Stimulated activated CD4-positive, alpha-beta T cell treated with anti-CD3 and anti-CD28 coated beads, Interleukin-15, amount 100 ng/mL, for 24 hours (primary cell): ENCODE measurements at regions not wholly inside any gene's neighbourhood (a gene's known extent, or its start where the extent isn't known, plus 50 kb on each side); places are given as distances from the start of the nearest gene placed in this dataset.

Source experiments
- DNase-seq: peaks from one replicate; pipeline ENCODE4 v3.0.0-alpha.2; 2020

DNA sequence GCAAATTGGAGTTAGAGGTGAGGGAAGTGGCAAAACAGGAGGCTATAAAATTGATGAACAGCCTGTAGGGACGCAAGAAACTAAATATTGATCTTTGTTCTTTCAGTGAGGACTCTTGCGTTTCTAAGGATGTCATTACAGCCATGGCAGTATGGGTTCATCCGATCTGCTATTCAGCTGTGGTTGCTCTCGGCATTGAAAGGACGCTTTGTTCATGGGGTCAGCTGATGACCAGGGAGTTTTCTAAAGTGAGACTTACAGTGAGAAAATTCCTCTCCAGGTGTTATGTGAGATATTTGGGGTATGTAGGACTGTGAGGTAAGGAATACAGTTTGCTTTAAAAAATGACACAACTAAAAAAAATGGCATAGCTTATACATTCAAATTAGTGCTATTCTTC lies 52.7 kb upstream of the PELI1 start:
- no peak for DNase-seq

DNA sequence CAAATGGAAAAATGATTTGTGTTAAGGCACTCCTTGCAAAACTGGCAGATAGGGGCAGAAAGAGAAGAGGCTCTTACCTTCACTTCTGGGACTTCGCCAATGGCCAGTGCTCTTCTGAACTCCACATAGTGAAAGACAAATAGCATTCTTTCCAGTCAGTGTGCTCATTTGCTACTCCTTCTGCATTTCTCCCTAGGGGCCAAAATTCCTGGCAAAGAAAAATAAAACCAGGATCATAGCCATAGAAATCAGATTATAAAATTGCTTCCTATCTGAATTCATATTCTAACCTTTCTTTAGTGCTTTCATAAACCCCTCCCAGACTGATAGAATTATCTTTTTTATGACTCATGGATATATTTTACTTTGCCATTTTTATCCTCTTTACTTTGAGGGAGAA lies 56.9 kb upstream of the PELI1 start:
- no peak for DNase-seq

DNA sequence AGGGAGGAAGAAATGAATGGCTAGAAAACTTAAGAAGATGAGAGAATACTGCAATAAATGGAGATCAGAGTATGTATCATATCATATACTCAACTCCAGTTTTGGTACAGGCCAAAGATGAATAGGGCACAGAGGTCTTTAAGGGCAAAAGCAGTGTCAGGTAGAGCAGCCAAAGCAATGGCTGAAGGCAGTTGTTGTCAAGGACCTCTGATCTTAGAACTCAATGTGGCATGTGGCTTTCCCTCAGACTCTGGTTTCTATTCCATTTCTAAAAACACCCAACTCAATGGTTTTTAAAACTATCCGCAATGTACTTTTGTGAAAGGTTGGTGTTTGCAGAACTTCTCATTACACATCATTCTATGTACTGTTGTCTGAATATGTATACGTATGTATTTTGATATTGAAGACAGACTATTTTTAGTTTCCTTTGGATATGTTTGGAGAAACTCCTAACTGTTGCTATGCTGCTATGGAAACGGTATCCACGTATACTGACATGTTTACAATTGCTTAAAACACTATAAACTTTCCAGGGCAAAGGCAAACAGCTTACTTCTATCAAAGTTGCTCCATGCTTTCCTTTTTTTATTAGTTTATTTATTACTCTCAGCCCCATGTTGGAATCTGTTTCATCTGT lies 58.1 kb upstream of the PELI1 start:
- DNase-seq, result no peak

DNA sequence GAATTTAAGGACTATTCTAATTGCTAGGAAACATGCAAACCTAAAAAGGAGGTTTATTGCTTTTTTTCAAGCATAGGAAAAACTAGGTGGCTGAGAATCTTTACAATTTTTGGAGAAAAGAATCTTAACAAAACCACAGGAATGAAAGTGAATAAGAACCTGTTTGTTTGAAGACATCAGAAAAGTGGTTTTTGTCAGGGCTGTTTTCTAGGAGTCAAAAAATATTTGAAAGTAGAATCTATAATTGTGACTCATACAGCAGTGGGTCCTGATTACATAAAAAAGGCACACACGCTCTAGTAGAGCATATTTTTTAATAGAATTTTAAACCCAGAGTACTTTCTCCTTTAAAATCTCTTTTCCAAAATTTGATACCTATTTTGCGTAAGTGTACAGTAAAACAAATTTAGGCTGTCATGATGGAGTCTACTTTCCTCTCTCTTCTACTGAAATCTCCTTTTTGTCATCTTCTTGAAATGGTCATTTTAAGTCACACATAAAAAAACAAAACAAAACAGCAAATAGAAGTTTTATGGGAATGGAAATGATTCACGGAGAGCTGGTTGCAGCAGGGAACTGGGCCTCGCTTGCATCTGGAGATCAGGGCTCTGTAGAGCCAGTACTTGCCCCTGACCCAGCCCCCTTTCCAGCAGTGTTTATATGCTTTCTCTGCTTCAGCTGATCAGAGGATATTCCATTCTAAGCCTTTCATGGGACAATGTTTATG lies 59.1 kb upstream of the PELI1 start:
- no peak for DNase-seq

DNA sequence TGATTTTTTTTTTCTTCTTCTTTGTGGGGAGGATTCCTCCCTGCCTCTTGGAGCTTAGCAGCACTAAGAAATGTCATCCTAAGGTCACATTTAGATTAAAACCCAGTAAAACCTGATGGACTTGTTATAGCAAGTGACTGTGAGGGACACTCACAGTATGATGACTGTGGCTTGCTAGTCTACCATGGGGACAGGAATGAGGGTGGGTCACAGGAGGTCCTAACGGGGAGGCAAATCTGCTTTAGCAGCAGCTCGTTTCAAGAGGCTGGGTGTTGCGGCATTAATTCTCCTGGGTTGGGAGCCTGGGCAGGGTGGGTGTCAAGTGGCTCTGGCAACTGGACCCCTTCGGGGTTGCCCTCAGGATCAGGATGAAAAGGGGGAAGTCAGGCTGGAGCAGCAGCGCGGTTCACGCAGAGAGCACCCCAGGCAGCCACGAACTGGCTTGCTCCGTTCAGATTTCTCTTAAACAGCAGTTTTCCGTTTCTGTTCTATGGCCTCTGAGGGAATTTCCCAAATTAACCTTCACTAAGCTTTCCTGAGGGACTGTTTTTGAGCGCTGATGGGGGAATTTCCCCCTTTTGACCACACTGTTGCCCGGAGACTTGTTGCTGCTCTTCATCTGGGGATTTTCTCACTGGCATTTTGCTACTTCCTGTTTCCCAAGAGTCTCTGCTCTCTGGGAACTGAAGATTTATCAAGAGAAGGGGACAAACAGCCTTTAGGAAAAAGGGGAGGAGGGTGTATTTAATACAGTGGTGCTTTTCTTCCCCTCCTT lies 59.8 kb upstream of the PELI1 start:
- DNase-seq, result peak; percentile 60

DNA sequence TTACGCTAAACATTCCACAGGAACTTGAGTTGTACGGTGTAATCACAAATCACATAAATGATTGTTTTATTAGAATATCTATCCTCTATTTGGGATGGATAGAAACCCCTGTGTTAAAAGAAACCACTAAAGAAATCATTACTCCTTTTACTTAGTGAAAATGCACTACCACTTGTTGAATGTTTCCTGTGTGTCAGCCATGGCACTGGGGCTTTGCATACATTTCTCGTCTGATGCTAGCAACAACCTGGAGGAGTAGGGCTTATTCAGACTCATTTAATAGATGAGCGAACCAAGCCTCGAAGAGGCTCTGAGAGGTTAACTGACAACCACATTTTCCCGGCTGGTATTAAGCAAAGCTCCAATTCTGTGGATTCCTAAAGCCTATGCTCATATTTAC lies 60.5 kb upstream of the PELI1 start:
- peak; percentile 26 for DNase-seq

DNA sequence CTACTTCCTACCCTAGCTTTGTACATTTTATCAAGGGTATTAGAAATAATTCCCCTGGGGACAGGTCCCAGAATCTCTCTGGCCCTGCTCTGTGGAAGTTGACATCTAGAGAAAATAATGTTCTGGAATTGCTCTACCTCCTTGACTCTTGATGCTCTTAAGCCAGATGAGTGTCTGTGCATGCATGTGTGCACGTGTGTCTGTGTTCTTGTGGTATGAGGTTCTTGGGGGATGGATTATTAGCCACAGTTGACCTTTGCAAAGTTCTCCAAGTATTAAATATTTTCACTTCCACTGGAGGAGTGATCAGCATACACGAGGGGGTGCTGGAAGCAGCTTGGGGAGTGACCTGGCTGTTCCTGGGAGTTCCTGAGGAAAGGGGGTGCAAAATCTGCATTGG lies 61.2 kb upstream of the PELI1 start:
- no peak for DNase-seq

DNA sequence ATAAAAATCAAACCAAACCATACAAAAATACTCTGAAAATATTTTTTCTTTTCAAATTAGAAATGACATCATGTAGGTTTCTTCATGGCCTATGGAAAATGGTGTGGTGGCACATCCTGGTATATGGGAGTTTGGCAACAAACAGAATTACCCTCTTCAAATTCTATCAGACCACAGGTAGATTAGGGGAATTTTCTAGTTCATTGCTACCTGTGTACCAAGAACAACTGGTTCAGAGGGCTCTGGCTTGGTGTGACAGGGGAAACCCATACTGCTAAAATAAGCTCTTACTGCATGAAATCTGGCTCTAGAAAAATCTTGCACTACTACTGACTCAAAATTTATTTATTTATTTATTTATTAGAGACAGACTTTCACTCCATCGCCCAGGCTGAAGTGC lies 63.4 kb upstream of the PELI1 start:
- DNase-seq, result no peak

DNA sequence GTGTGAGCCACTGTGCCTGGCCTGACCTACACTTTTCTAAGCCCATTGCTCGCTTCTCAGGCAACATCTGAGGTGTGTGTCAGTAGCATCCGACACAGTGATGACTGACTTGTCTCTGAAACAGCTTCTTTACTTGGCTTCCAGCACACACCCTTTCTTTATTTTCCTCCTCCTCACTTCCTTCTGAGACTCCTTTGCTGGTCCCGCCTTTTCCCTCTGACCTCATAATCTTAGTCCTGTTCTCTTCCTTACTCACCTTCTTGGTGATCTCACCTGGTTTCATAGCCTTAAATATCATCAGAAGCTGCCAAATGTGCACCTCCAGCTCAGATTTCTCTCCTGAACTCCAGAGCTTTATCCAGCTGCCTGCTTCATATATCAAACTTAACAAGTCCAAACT lies 66.6 kb upstream of the PELI1 start:
- DNase-seq, result peak; percentile 20

DNA sequence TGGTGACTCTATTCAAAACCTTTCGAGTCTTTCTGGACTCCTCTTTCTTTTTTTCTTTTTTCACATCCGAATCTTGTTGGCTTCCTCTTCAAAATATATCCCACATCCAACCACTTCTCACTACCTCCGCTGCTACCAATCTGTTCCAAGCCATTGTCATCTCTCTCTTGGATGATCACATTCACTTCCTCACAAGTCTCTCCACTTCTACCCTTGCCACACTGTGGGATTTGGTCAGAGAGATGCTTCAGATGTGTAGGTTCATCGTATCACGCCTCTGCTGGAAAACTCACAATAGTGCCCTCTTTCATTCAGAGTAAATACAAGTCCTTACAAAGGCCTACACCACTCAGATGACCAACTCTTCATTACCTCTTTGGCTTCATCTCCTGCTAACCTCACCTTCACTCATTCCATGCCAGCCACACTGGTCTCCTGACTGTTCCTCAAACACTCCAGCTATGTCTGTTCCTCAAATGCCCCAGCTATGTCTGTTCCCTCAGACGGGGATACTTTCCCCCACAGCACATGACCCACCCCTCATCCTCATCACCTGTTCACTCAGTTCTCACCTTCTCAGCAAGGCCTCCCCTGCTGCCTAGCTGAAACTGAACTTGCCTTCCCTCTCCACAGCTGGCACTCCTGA lies 67.2 kb upstream of the PELI1 start:
- no peak for DNase-seq

DNA sequence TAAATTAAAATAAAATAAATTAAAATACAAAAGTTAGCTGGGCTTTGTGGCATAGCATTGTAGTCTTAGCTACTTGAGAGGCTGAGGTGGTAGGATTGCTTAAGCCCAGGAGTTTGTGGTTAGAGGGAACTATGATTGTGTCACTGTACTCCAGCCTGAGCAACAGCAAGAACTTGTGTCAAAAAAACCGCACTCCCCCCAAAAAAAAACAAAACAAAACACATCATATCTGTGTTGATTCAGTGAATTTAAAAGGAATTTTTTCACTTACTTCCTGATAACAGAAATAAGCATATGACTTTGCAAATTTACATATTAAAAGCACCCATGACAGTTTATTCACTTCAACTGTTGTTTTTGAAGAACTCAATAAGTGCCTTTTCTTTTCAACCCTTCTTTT lies 68.1 kb upstream of the PELI1 start:
- no peak for DNase-seq

DNA sequence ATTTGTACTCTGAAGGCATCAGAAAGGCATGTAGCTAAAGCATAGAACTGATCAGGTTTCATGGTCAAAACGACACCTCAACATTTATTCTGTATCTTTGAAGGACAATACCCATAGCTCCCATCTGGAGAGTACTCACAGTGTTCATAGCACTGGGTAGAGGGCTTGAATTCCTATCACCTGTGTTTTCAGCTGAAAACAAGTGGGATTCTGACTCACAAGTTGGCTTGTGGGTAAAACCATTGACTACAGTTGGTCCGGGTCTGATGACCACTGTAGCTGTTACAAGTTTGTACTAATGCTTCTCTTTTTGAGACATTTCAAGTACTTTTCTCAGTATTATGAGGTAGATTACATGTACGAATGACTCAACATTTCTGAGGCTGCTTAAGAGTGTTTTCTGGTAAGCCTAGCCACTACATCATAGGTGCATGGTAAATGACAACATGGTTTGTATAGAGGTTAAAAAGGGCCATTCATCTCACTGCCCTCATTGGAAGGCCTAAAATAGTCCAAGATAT lies 68.6 kb upstream of the PELI1 start:
- DNase-seq, result peak; percentile 55

DNA sequence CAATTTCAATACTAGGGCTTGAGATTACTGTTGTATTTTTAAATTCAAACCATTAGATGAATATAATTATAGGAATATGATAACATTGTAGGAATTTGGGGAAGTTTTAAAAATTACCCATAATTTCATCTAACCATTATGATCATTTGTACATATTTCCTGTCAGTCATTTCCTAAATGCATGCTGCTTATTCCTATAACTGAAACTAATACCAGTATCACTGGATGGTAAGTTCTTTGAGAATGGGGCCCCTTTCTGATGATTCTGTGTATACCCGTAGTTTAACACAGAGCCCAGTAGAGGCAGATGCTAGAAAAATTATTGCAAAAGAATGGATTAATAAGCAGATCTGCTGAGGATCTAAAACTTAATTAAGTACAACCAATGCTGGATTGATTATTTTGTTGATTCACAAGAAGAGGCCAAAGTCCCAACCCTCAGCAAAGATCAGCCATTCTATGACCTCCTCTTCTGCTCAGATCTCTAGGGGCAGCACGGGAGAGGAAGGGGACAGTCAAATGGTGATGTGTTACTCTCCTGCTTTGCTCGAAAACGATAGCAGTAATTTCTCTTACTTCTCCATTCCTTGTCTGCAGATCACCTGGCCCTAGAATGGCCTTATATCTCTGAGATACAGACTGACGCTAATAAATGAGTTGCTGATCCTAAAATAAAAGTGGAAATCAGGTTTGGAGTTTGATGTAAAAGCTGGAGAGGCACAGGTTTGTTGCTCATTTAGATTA lies 69.5 kb upstream of the PELI1 start:
- peak; percentile 24 for DNase-seq

DNA sequence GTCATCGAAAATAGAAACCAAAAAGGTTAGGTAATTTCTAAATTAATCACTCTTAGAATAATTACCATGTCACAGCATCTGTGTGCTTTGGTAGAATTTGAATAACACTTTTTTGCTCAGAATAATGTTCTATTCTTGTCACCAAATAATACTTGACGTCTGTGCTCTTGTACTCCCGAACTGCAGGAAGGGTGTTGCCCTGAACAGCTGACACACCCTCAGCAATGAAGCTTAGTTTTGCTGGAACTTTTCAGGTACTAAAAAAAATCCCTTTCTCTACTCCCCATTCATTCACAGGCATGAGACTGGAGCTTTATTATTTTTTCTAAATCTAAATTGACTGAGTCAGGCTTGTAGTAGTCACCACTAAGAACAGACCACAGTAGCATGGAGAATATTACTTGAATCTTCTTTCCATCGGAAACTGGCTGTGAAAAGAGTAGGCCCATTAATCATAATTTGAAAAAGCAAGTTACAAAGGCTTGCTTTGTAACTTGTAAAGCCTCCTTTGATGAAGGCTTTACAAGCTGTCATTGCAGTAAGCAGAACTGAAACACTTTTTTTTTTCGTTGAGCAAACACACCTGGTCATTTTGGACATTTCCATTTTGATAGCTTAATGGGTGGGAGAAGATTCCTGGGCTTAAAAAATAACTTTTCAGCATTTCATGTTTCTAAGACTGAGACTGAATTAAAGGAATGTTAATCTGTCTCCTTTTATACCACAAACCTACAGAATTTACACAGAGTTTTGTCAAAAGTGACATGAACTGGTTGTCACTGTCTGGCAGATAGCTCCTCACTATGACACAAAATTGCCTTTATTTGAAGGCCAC lies 70.3 kb upstream of the PELI1 start:
- peak; percentile 52 for DNase-seq

DNA sequence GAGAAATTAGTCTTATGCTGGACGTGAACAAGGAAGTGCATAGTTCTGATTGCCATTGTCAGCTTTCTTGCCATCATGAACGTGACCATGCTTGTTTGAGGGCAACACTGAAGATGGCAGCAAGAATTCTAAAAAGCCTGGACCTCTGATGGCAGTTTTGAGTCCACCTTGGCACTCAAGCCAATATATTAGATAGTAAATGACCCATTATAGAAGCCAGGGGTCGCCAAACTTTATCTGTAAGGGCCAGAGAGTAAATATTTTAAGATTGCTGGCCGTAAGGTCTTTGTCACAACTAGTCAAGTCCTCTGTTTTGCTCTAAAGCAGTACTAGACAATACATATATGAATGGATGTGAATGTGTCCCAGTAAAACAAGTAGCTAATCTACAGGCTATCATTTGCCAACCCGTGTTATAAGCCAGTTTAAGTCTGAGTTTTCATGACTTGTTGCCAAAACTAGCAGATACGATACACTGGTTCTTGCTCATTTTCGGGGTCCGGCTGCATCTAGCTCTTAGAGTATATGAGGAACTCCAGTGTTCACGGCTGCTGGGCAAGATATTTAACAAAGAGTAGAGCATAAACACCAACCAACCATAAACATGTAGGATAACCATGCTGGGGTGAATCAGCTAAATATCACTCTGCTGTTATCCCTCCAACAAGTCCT lies 73.1 kb upstream of the PELI1 start:
- DNase-seq, result no peak

DNA sequence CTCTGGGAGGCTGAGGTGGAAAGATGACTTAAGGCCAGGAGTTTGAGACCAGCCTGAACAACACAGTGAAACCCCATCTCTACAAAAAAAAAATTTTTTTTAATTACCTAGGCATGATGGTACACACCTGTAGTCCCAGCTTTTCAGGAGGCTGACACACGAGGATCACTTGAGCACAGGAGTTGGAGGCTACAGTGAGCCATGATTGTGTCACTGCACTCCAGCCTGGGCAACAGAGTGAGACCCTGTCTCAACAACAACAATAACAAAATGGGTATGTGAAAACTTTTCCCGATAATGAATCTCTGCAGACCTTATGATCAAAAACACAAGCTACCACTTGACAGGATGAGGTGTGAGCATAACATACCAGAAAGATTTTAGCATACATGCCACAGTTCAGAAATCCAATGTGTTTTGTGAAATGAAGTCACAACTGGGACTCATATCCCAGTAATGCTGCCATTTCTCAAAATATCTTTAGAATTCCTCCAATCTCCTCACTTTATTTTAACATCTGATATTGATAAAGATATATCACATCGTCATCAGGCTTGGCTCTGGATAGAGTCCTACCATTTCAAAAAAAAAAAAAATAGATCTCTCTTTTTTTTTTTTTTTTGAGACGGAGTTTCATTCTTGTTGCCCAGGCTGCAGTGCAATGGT lies 74.0 kb upstream of the PELI1 start:
- no peak for DNase-seq

DNA sequence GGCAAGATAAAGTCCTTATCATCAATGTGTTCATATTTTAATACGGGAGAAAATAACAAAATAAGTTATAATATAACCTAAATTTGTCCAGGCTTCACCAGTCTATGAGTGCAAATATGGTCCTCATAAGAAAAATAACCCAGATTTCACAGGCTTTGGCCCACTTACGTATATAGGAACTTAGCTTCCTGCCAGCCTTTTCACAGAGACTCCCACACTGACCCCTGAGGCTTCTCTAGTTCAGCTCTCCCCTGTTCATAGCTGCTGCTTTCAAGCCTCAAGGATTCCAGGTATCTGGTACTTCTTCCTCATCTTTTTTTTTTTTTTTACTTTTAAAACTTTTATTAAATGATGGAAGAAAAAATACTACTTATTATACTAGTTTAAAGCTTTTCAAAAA lies 74.9 kb upstream of the PELI1 start:
- DNase-seq, result no peak

DNA sequence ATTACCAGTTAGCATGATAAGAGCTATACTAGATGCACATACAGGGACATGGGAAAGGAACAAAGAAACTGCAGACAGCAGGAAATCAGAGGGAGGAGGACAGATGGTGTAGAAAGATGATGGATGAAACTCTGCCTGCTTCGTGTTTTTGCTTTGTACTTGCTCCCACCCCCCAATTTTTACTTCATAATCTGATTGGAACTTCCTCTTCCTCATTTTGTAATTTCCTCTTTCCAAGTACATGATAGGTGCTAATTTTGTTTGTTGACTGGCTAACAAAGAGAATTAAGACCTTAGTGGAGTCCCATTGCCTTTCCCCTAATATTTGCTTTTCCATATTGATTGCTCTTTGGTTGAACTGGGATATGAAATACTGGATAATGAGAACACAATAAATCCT lies 76.0 kb upstream of the PELI1 start:
- DNase-seq, result no peak

DNA sequence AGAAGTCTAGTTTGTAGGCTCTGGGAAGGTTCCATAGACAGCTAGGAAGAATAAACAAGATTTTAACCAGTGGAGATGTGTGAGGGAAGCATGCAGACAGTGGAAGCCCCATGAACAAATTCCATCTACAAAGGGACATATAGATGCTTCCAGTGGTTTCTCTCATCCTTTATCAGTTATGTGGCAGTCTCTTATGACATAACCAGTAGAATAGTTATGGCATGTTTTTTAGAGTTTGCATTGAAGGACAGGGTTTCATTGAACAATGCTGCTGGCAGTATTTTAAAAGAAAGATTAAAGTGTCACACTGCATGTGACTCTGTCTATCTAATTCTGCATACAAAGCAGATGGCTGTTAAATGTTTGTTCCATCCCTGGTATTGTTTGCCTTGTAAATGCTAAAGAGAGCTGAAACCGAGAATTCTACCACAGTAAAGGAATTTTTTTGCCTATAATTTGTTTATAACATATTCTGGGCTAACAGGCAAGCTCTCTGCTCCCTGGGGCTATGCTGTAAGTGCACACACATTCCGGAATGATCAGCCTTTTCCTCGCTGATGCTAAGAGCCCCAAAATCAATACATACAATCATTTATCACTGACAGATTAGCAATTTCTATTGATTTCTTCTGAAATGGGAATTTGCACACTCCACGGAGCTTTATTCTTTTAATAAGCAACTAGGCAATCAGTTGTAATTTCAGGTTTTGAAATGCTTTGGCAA lies 76.8 kb upstream of the PELI1 start:
- no peak for DNase-seq

DNA sequence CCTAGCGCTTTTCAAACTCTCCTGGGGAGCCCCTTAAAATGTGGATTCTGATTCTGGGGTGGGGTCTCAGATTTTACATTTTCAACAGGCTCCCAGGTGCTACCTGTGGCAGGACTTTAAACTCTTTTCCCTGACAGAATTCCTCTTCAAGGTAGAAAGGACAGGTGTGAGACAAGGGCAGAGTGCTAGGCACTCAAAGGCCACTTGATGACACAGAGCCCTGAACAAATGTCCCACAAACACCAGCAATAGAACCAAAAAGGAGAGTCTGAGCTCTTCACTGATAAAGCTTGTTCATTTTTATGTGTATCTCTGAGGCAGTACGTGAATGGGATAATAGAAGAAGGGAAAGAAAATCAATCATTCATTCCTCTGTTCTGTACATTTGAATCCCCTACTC lies 77.7 kb upstream of the PELI1 start:
- DNase-seq, result no peak
